Fibroblast of lung (primary cell): ENCODE measurements at regions not wholly inside any gene's neighbourhood (a gene's known extent, or its start where the extent isn't known, plus 50 kb on each side); places are given as distances from the start of the nearest gene placed in this dataset.

Experiments used
- CTCF ChIP-seq, 2 donors: IDR thresholded peaks in 1 of 2; conservative IDR thresholded peaks in 1 of 2; 1 replicate in 1 of 2; 2 replicates in 1 of 2; pipeline ENCODE4 v1.5.1; 2011 to 2012; ENCODE audit warnings: low read length in 2 of 2, control low read depth in 1 of 2, inconsistent platforms in 1 of 2, low read depth in 1 of 2, mild to moderate bottlenecking in 1 of 2
- EZH2 ChIP-seq: IDR thresholded peaks from 2 replicates; pipeline ENCODE4 v1.5.1; 2012; ENCODE audit warnings: low read length, control low read depth, mild to moderate bottlenecking; ENCODE audit errors: missing control alignments

GRCh38 chr19:20351244-20351643, 184.2 kb downstream of the ZNF486 start:
- no peak for TF ChIP-seq EZH2
- TF ChIP-seq CTCF (conservative IDR thresholded peaks at IDR 0.05 in 1 of 2, IDR thresholded peaks at IDR 0.05 in 1 of 2; ENCODE audit: low read depth in 1 of 2, low read length in 2 of 2) = no peak
